HG03095 (cell line): ENCODE measurements at regions not wholly inside any gene's neighbourhood (a gene's known extent, or its start where the extent isn't known, plus 50 kb on each side); places are given as distances from the start of the nearest gene placed in this dataset.
A peak's percentile ranks its signal among the peaks of the same experiment; 100 is the strongest.

ENCODE experiments used
- ATAC-seq: cut with Tn5 transposase; IDR thresholded peaks from one replicate; pipeline ENCODE4 v1.9.1; 2021; ENCODE audit warnings: moderate library complexity; ENCODE audit not compliant: unreplicated experiment

DNA sequence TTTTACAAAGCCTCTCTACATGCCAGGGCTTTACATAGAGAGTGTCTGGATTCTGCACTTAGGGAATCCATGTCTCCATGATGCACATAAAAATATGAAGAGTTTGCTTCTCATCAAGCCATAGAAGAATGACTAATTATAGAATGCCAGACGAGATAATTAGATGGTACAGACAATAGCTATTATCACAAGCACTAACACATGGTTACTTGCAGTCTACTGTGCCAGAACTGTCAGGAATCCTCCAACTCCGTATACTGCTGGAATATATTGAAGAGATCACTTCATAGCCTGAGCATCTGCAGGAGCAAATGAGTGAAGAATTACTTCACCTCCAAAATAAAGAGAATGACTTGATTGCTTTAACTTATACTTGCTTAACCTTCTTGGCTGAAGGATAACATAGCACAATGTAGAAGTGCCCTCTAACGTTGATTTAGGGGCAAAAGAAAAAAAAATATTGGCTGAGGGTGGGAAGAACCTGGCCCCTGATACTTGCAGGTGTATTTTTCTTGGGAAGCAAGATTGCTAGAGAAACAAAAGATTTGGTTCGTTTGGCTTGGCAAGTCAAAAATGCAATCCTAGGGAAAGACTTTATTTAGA is 272.8 kb upstream of the FAR2 start:
- ATAC-seq: no peak

DNA sequence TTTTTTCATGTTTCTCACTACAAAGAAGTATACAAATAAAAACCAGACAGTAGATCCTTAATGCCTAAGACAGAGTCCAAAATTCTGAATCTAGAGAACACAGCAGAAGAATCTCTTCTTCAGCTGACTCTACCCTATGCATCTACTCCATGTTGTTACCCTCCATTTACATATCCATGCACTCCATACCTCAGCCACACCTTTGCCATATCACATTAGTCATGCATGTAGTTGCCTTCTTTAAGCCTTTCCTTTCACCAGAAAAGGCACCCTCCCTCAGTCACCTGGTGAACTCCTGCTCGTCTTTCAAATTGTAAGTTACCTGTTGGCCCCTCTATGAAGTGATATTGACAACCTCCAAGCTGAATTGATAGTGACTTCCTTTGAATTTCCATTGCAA is 271.2 kb upstream of the FAR2 start:
- ATAC-seq: no peak

DNA sequence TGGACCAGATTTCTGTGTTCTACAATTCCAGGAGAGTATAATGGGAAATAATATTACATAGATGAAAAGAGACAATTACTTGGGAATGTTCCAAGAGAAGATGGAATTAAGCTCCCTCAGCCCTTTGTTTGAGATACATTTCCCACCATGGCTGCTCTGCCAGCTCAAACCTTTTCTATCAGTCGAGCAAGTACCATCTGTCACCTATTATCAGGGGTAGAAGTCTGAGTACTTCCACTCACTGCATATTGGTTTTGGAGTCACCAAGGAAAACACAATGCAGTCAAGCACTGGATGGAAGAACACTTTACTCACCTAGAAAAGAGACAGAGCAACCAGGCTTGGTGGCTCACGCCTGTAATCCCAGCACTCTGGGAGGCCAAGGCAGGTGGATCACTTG is 270.4 kb upstream of the FAR2 start:
- no peak for ATAC-seq

GRCh38 chr12:28879379-28879778 is 269.7 kb upstream of the FAR2 start:
- peak; percentile 66 for ATAC-seq

DNA sequence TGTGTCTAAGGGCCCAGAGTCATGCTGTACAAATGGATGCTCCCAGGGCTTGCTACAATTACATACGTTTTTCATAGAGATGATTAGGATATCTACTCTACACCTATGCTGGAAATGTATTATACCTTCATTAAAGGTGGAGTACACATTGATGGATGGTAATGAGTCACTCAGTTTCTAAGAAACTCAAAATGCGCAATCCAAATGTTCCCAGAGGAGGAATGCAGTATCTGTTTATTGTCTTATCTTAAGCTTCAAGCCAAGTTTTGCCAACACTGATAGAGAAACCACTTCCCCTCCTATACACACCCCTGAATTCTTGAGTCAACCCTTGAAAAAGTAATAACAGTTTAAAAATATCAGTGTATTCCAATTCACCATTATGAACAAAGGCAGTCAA is 266.6 kb upstream of the FAR2 start:
- no peak for ATAC-seq

GRCh38 chr12:28883406-28883997 is 265.6 kb upstream of the FAR2 start:
- ATAC-seq: no peak

DNA sequence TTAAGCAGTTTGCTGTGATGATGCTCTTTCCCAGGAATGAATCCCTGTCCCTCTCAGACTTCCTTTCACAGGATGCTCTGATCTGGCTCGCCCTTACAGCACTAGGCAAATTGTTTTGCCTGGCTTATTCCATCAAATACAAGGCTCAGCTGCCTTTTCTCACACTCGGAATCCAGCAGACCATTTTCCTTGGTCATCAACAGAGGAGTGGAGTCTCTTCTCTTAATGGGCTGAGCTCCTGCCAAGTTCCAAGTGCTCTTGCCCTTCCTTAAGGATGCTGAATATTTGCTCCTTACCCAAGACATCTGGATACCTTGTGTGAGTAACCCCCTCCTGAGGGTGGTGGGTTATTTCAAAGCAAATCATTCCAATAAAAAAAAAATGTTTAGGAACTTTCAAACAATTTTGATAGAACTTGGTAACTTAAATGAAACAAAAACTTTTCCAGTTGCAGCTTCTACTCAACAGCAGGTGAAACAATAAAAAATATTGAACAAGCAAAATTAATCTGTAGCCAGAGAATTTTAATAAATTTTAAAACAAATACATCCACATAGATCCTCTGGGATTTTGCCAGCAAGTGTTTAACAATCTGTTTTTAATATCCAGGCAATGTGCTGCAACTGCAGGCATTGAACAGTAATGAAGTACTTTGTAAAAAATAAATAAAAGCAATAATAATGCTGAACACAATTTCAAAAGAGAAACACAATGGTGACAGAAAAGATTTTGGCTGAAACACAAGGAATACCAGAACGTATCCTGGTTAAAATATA is 264.0 kb upstream of the FAR2 start:
- ATAC-seq: no peak

DNA sequence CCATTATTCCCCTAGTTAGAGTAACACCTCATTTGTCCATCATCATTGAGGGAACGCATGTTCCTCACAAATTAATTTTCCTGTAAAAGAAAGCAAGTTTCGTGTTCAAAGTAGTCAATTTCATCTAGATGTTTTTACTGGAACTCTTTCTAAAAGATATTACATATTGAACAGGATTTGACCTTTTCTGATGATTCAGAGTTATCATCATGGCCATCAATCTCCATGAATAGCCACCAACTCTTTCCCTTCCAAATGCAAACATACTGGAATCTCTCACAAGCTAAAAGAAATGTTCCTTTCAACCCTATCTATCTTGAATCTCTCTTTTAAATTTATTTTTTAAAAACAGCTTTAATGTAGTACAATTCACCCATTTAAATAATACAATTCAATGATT is 263.1 kb upstream of the FAR2 start:
- no peak for ATAC-seq

DNA sequence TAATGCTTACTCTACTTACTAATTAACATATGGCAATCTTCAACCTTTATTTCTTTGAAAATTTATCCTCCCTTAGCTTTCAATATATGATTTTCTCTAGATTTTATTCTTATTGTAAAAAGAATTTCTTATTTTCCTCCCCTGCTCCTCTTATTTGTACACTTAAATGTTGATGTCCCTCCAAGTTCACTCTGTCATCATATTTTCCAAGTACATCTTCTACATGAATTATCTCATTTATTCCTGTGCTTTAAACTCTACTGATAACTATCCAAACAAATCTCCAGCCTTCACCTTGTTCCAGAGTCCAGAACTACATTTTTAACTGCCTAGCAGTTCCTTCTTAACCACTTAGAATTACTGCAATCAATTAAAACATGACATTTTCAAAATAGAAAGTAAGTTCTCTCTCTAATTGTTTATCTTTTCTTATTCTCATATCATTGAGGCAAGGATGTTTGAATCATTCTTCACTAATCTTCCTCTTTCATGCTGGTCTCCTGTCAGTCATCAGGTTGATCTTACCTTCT is 261.6 kb upstream of the FAR2 start:
- ATAC-seq: no peak

- ATAC-seq: no peak
Observed at GRCh38 chr12:28890664-28891063, 258.4 kb upstream of the FAR2 start.

DNA sequence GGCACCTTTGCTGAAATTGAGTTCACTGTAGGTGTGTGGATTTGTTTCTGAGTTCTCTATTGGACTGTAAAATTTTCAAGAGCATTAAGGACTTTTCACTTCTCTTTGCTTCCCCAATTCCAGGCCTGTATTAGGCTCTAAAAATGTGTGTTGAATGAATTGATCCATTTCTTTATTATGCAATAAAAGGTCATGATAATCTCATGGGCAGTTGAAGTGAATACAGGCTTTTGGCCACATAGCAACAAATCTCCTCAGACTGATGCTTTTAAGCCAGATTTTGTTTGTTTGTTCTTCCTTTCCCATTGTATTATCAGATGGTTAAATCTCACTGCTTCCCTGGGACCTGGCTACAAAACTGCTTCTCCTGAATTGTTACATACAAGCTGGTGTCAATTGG is 258.0 kb upstream of the FAR2 start:
- ATAC-seq: no peak

- no peak for ATAC-seq
Observed at GRCh38 chr12:28893365-28893764, 255.7 kb upstream of the FAR2 start.

- no peak for ATAC-seq
Observed at GRCh38 chr12:28893856-28894255, 255.2 kb upstream of the FAR2 start.

DNA sequence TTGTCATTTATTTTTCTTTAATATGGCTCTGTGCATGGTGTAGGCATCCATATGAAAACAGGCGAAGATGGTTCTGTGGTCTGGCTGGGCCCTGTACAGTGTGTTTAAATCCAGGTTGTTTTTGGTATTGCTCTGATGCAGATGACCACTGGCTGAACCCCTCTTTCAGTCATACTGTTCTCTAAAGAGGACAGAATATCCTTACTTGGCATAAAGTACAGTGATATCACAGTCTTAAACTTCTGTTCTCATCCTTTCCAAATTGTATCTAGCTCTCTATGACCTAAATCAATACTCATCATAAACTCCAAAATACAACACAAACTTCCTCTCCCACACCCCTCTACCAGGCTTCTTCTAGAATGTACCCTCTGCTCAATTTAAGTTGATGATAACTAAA is 252.7 kb upstream of the FAR2 start:
- no peak for ATAC-seq

- ATAC-seq: no peak
Observed at GRCh38 chr12:28898038-28898437, 251.0 kb upstream of the FAR2 start.

DNA sequence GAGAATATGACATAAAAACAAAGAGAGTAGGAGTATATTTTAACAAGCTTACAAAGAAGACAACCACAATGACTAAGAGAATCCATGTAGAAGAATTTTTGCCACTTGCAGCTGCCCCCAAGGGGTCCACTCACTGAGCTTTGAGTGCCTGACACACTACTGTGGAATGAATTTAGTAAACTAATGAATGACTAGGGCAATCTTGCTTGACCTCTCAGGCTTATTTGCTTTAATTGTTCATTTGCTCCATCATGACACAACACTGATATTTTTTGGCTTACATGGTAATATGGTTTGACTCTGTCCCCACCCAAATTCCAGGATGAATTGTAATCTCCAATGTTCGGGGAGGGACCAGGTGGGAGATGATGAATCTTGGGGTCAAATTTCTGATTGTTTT is 249.1 kb upstream of the FAR2 start:
- no peak for ATAC-seq

GRCh38 chr12:28905220-28905955 is 243.7 kb upstream of the FAR2 start:
- ATAC-seq: no peak

GRCh38 chr12:28908646-28909045 is 240.4 kb upstream of the FAR2 start:
- ATAC-seq: no peak

GRCh38 chr12:28909291-28909690 is 239.8 kb upstream of the FAR2 start:
- no peak for ATAC-seq

- no peak for ATAC-seq
Observed at GRCh38 chr12:28925719-28926376, 223.2 kb upstream of the FAR2 start.

GRCh38 chr12:28930704-28931103 is 218.4 kb upstream of the FAR2 start:
- no peak for ATAC-seq
